ENCODE measurements at regions not wholly inside any gene's neighbourhood (a gene's known extent, or its start where the extent isn't known, plus 50 kb on each side); places are given as distances from the start of the nearest gene placed in this dataset.

DNA sequence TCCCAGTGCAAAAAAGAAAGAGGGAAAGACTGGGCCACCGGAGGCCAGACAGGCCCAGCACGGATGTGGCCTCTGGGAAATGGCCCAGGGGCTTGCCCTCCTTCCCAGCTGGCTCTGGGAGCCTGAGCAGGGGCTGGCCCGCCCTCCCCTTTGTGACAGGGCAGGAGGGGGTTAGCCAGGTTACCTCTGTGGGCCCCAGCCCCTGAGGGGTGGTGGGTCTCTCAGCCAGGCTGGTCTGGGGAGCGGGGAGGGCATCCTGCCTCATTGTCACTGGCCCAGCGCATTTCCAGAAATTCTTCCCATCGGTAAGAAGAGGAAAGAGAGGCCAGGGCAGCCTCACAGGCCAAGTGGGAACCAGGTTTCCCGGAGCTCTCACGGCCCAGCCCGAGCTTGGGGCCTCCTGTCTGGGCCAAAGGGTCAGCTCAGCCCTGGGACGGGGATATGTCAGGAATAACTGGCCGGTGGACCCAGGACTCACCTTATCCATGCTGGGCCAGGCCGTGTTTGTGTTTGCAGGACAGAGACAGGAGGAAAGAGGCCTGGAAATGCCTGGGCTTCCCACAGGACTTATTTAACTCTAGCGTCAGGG is 182.2 kb downstream of the ZFP36L2 start:
- Histone ChIP-seq H3K27me3 (ENCODE audit: insufficient read depth, low read depth, severe bottlenecking) (no peaks in the 10 kb centered on the region), H3K36me3 (no peaks in the 10 kb centered on the region), H3K27ac (no peak overlapping the region), H3K4me3 (ENCODE audit: low read depth, low read length) (no peak overlapping the region), H3K9me3 (ENCODE audit: severe bottlenecking) (no peaks in the 10 kb centered on the region)
- TF ChIP-seq, protein P1, sequence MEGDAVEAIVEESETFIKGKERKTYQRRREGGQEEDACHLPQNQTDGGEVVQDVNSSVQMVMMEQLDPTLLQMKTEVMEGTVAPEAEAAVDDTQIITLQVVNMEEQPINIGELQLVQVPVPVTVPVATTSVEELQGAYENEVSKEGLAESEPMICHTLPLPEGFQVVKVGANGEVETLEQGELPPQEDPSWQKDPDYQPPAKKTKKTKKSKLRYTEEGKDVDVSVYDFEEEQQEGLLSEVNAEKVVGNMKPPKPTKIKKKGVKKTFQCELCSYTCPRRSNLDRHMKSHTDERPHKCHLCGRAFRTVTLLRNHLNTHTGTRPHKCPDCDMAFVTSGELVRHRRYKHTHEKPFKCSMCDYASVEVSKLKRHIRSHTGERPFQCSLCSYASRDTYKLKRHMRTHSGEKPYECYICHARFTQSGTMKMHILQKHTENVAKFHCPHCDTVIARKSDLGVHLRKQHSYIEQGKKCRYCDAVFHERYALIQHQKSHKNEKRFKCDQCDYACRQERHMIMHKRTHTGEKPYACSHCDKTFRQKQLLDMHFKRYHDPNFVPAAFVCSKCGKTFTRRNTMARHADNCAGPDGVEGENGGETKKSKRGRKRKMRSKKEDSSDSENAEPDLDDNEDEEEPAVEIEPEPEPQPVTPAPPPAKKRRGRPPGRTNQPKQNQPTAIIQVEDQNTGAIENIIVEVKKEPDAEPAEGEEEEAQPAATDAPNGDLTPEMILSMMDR (IDR thresholded peaks at IDR 0.05; ENCODE audit: low read depth, low read length), result no peak
- no peak for DNase-seq

DNA sequence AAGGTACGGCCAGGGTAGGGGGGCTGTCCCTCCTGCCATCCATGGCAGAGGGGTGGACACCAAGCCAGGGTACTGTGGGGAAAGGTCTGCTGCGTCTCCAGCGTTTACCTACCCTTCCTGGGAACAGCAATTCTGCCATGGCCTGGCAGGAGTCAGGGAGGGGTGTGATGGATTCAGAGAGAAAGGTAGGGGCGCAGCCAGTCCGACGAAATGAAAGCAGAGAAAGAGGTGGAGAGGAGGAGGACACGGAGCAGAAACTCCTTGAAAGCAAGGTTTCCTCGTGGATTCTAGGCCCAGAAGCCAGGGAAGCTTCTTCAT is 182.9 kb downstream of the ZFP36L2 start:
- Histone ChIP-seq H3K9me3 (ENCODE audit: severe bottlenecking) (no peaks in the 10 kb centered on the region), H3K27me3 (ENCODE audit: insufficient read depth, low read depth, severe bottlenecking) (no peaks in the 10 kb centered on the region), H3K4me3 (ENCODE audit: low read depth, low read length) (no peak overlapping the region), H3K36me3 (no peaks in the 10 kb centered on the region), H3K27ac (no peak overlapping the region)
- TF ChIP-seq, protein P1 (IDR thresholded peaks at IDR 0.05; ENCODE audit: low read depth, low read length), result no peak
- DNase-seq, result no peak

DNA sequence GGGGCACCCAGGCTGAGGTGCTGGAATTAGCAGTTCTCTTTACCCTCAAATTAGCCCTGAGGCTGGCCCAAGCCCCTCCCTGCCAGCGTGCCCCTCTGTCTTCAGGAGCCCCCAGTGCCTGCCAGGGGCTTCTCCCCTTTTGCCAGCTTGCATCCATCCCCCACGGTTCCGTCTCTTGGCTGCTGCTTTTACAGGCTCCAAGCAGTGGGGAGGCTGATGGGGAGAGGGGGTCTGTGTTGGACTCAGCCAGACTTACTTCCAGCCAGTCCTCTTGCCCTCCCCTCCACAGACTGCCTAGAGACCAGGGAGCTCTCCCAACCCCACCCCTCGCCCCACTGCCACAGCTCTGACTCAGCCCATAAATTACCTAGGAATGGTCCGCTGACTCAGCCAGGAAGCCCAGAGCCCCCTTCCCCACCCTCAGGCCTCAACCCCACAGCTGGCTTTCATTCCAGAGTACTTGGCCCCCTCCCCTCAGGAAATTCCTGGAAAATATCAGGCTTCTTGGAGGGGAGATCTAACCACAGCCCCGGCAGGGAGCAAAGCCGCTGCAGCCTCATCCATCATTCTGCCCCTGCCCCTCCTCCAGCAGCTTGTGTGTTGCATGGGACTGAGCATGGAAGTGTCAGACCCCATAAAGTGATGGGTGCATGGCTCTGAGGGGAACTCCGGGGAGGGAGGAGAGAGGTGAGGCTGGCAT is 184.6 kb downstream of the ZFP36L2 start:
- Histone ChIP-seq H3K9me3 (ENCODE audit: severe bottlenecking) (no peaks in the 10 kb centered on the region), H3K27ac (peak overlapping the region; percentile 24; the same call in 1 of the 2 replicates), H3K4me3 (ENCODE audit: low read depth, low read length) (no peak overlapping the region), H3K36me3 (no peaks in the 10 kb centered on the region), H3K27me3 (ENCODE audit: insufficient read depth, low read depth, severe bottlenecking) (no peaks in the 10 kb centered on the region)
- TF ChIP-seq, protein P1 (IDR thresholded peaks at IDR 0.05; ENCODE audit: low read depth, low read length), result no peak
- DNase-seq, result peak; percentile 67

DNA sequence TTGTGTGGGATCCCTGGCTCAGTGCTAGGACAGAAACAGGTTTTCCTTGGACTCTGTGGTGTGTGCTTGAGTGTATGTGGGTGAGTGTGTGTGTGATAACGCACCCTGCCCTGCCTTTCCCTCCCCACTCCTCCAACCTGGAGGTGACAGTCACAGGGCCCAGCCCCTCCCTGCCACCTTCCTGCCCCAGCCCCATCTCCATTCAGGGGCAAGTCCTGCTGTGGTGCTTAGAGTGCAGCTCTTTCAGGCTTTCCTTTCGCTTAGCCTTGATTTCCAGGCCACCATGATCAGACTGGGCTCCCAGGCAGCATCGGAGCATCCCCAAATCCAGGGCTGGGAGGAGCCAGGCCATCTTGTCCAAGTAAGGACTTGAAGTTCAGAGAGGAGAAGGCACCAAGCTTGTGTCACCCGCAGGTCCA is 185.2 kb downstream of the ZFP36L2 start:
- no peaks in the 10 kb centered on the region for H3K36me3 ChIP-seq
- H3K27me3 ChIP-seq (ENCODE audit: insufficient read depth, low read depth, severe bottlenecking), result no peaks in the 10 kb centered on the region
- TF ChIP-seq, protein P1 (IDR thresholded peaks at IDR 0.05; ENCODE audit: low read depth, low read length), result no peak
- no peak overlapping the region for H3K4me3 ChIP-seq (ENCODE audit: low read depth, low read length)
- H3K9me3 ChIP-seq (ENCODE audit: severe bottlenecking), result no peaks in the 10 kb centered on the region
- H3K27ac ChIP-seq, result no peak overlapping the region
- DNase-seq, result no peak

DNA sequence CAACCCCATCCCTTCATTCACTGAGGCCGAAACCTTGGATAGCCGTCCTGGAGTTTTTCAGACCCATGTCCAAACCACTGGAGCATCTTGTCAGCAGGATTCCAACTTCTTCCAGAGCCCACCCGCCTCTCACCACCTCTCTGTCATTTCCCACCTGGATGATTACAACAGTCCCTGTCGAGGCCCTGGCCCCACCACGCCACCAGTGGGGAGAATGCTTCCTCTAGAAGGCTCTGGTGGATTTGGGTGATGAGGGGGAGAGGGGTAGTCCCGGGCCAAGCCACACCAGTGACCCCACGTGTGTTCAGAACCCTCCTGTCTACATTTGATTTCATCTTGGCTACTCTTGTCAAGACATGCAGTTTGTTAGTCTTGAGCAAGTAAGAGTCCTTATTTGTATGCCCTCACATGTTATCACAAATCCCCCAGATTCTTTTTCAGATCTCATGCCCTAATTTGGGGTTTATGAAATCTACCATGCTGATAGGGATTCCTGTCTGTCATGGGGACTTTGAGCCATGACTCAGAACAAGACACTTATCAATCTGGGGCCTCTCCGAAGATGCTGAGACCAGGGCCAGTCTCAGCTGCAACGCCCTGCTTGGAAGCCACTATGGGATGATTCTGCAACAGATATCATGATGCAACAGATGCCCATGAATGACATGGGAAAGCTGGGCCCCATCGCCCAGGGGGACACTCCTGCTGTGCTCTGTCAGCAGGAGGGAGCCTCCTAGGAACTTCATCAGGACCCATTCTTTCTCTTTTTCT is 186.1 kb downstream of the ZFP36L2 start:
- Histone ChIP-seq H3K27ac (no peak overlapping the region), H3K27me3 (ENCODE audit: insufficient read depth, low read depth, severe bottlenecking) (no peaks in the 10 kb centered on the region), H3K36me3 (no peaks in the 10 kb centered on the region), H3K9me3 (ENCODE audit: severe bottlenecking) (no peaks in the 10 kb centered on the region), H3K4me3 (ENCODE audit: low read depth, low read length) (no peak overlapping the region)
- no peak for DNase-seq
- TF ChIP-seq, protein P1 (IDR thresholded peaks at IDR 0.05; ENCODE audit: low read depth, low read length), result no peak

Data from WERI-Rb-1 (cell line).